OCI-LY7 (cell line): ENCODE measurements at regions not wholly inside any gene's neighbourhood (a gene's known extent, or its start where the extent isn't known, plus 50 kb on each side); places are given as distances from the start of the nearest gene placed in this dataset.

Experiments
- EZH2phosphoT487 ChIP-seq: fragments of 200-600 bp; sonication (generic); IDR thresholded peaks from 2 replicates; pipeline ENCODE4 v1.6.1; 2018; ENCODE audit warnings: low read depth, borderline replicate concordance, mild to moderate bottlenecking, mixed run types, antibody characterized with exemption, low read length, moderate library complexity, mixed read lengths
- TF ChIP-seq, protein P1 (sequence below): fragments of 200-600 bp; sonication (generic); conservative IDR thresholded peaks from 2 replicates; pipeline ENCODE4 v1.5.1; 2014; ENCODE audit warnings: mild to moderate bottlenecking, antibody characterized with exemption, low read length, moderate library complexity, mixed read lengths

DNA sequence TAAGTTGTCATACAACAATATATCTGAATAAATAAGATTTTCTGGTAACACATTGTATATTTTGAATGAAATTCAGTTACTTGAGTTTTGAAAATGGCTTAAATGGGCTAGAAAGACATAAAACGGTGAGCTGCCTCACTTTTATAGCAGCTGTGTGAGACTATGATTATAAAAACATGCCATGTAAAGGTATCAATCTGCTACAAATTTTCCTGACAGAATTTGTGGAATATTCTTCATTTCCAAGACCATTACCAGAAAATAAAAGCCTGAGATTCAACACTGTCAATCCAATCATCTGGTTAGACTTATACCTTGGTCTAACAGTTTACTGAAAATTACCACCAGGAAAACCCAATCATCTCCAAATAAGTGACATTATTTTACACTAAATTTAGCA lies 181.1 kb downstream of the SPCS3 start:
- TF ChIP-seq, protein P1, sequence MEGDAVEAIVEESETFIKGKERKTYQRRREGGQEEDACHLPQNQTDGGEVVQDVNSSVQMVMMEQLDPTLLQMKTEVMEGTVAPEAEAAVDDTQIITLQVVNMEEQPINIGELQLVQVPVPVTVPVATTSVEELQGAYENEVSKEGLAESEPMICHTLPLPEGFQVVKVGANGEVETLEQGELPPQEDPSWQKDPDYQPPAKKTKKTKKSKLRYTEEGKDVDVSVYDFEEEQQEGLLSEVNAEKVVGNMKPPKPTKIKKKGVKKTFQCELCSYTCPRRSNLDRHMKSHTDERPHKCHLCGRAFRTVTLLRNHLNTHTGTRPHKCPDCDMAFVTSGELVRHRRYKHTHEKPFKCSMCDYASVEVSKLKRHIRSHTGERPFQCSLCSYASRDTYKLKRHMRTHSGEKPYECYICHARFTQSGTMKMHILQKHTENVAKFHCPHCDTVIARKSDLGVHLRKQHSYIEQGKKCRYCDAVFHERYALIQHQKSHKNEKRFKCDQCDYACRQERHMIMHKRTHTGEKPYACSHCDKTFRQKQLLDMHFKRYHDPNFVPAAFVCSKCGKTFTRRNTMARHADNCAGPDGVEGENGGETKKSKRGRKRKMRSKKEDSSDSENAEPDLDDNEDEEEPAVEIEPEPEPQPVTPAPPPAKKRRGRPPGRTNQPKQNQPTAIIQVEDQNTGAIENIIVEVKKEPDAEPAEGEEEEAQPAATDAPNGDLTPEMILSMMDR, result no peak
- TF ChIP-seq EZH2phosphoT487, result no peak
